Cardiac muscle cell (in vitro differentiated cells and primary cell): ENCODE measurements at regions not wholly inside any gene's neighbourhood (a gene's known extent, or its start where the extent isn't known, plus 50 kb on each side); places are given as distances from the start of the nearest gene placed in this dataset.

ENCODE experiments used
- DNase-seq, 2 donors: peaks; one replicate each; pipeline versions ENCODE4 v3.0.0 to v3.0.0-alpha.2; 2010 to 2017; ENCODE audit warnings: low read depth in 1 of 2, low spot score in 1 of 2
- H3K27ac ChIP-seq: fragments of 200-600 bp; sonication (generic); 2 replicates; pipeline ENCODE4 v1.5.1; 2016
- H3K27me3 ChIP-seq: fragments of 200-600 bp; sonication (generic); 2 replicates; pipeline ENCODE4 v1.6.0; 2016; ENCODE audit warnings: control low read depth
- H3K36me3 ChIP-seq: fragments of 200-600 bp; sonication (generic); 2 replicates; pipeline ENCODE4 v1.5.1; 2016; ENCODE audit warnings: control low read depth
- H3K4me1 ChIP-seq: fragments of 200-600 bp; sonication (generic); 2 replicates; pipeline ENCODE4 v1.8.1; 2017; ENCODE audit warnings: low read depth, mild to moderate bottlenecking, mixed run types
- H3K4me3 ChIP-seq: fragments of 200-600 bp; sonication (generic); 2 replicates; pipeline ENCODE4 v1.5.1; 2016; ENCODE audit warnings: mild to moderate bottlenecking
- H3K9me3 ChIP-seq: fragments of 200-600 bp; sonication (generic); 2 replicates; pipeline ENCODE4 v1.5.1; 2017; ENCODE audit warnings: low read depth, mild to moderate bottlenecking, control low read depth
- TF ChIP-seq, protein P1 (sequence below): IDR thresholded peaks from 2 replicates; pipeline ENCODE4 v1.5.1; 2012; ENCODE audit warnings: low read depth, mild to moderate bottlenecking, low read length

DNA sequence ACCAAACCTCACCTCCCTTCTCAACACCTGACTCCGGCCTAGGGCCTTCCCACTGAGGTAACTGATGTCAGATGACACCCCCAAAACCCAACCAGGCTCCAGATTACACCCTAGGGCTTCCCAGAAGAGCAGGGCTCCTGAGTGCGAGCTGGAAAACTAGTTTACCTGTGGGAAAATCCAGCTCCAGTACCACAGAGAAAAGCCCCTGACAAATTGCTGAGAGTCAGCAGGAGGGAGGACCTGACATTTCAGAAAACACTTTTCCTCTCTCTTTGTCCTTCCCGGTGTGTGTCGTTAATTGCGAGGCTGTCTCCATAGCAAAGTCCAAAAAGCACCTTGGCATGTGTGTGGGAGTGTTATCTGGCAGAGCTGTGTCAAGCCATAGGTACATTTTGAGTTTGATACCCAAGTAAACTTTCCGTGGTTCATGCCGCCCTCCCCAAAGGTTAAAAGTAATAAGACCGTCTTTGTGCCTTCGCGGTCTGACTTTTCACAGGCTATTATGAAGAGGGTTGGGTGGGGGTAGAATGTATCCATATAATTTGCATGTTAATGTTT lies 79.8 kb upstream of the FNDC3B start:
- no peaks in the 10 kb centered on the region for H3K9me3 ChIP-seq
- H3K4me3 ChIP-seq: no peak overlapping the region
- H3K4me1 ChIP-seq: peaks cover 8% of the 10 kb centered on the region
- TF ChIP-seq, protein P1, sequence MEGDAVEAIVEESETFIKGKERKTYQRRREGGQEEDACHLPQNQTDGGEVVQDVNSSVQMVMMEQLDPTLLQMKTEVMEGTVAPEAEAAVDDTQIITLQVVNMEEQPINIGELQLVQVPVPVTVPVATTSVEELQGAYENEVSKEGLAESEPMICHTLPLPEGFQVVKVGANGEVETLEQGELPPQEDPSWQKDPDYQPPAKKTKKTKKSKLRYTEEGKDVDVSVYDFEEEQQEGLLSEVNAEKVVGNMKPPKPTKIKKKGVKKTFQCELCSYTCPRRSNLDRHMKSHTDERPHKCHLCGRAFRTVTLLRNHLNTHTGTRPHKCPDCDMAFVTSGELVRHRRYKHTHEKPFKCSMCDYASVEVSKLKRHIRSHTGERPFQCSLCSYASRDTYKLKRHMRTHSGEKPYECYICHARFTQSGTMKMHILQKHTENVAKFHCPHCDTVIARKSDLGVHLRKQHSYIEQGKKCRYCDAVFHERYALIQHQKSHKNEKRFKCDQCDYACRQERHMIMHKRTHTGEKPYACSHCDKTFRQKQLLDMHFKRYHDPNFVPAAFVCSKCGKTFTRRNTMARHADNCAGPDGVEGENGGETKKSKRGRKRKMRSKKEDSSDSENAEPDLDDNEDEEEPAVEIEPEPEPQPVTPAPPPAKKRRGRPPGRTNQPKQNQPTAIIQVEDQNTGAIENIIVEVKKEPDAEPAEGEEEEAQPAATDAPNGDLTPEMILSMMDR: no peak
- no peaks in the 10 kb centered on the region for H3K27me3 ChIP-seq
- DNase-seq: no peak
- no peak overlapping the region for H3K27ac ChIP-seq
- no peaks in the 10 kb centered on the region for H3K36me3 ChIP-seq

DNA sequence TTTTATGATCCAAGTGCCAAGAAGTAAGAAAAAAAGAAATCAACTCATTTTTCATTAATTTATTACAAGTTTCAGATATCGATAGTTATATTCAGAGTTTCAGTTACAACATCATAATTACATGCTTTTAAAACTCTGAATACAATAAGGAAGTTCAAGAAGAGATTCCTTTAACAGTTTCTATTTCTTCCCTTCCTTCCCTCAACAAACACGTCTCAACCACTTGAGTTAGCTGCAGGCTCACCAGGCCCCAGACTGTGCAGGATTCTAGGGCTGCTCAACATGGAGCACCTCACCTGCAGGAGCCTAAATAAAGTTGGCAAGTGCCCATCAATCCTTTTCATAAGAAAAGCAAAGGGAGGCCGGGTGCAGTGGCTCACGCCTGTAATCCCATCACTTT lies 79.2 kb upstream of the FNDC3B start:
- no peak for DNase-seq
- Histone ChIP-seq H3K36me3 (no peaks in the 10 kb centered on the region), H3K4me3 (no peak overlapping the region), H3K27me3 (no peaks in the 10 kb centered on the region), H3K4me1 (peaks cover 8% of the 10 kb centered on the region), H3K9me3 (no peaks in the 10 kb centered on the region), H3K27ac (no peak overlapping the region)
- TF ChIP-seq, protein P1: no peak

DNA sequence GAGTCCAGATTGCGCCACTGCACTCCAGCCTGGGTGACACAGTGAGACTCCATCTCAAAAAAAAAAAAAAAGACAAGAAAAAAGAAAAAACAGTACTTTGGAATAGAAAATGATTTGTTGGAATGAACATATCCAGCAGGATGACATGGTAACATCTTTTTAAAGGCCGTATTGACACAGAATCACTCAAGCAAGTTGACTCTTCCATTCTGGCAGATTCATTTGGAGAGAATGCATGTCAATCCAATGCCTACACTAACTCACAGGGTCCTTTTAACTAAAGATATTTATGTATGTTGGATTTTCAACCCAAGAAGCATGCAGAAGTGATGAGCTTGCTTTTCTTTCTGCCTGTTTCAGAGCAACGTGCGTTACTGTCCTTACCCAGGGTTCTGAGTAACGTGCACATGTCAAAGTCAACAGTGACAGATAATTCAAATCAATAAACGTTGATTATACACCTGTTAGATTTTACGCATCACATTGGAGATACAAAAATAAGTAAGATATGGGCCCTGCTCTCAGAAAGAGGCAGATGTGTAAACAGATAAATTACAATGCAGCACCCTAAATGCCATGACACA lies 77.1 kb upstream of the FNDC3B start:
- Histone ChIP-seq H3K36me3 (no peaks in the 10 kb centered on the region), H3K4me1 (peaks cover 8% of the 10 kb centered on the region), H3K4me3 (no peak overlapping the region), H3K27ac (no peak overlapping the region), H3K9me3 (no peaks in the 10 kb centered on the region), H3K27me3 (no peaks in the 10 kb centered on the region)
- TF ChIP-seq, protein P1: no peak
- DNase-seq: no peak

DNA sequence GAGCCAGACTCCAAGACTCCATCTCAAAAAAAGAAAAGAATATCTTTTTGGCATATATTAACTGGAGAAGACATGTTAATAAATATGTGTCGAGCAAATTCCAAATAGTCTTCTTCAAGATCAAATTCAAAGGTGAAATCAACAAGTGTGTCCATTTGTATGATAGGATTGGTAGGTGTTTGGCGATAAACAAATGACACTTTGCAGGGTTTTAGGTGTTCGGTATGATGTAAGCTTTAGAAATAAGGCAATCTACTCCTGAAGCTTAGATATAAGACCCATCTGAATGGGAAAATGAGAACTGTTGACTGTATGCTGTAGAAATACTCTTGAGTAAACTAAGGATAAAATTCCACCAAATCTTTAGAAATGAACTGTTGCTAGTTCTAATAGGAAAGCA lies 75.8 kb upstream of the FNDC3B start:
- Histone ChIP-seq H3K4me1 (peaks cover 8% of the 10 kb centered on the region), H3K27me3 (no peaks in the 10 kb centered on the region), H3K27ac (no peak overlapping the region), H3K36me3 (no peaks in the 10 kb centered on the region), H3K9me3 (no peaks in the 10 kb centered on the region), H3K4me3 (no peak overlapping the region)
- TF ChIP-seq, protein P1: no peak
- no peak for DNase-seq

DNA sequence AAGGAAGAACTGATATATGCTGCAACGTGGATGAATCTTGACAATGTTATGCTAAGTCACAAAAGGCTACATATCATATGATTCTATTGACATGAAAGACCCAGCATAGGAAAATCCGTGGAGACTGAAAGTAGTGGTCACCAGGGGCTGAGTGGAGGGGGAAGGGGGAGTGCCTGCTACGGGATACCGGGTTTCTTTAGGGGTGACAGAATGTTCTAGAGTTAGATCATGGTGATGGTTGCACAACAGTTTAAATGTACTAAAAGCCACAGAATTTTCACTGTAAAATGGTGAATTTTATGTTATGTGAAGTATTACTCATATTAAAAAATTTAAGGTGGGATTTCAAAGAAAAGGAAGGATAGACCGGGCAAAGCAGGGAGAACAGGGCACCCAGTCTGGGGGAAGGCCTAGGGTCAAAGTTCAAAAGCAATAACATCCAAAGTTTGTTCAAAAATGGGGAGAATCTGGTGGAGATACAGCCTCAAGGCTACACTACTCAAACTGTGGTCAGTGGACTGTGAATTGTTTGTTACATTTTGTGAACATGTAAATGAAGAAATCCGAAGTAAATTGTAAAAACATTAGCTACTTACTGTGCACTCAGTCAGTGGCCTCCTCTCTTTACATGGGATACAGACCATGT lies 74.2 kb upstream of the FNDC3B start:
- H3K4me3 ChIP-seq: no peak overlapping the region
- no peaks in the 10 kb centered on the region for H3K9me3 ChIP-seq
- no peaks in the 10 kb centered on the region for H3K36me3 ChIP-seq
- TF ChIP-seq, protein P1: no peak
- no peak overlapping the region for H3K27ac ChIP-seq
- H3K27me3 ChIP-seq: no peaks in the 10 kb centered on the region
- no peaks in the 10 kb centered on the region for H3K4me1 ChIP-seq
- no peak for DNase-seq
